ENCODE measurements at regions not wholly inside any gene's neighbourhood (a gene's known extent, or its start where the extent isn't known, plus 50 kb on each side); places are given as distances from the start of the nearest gene placed in this dataset.

DNA sequence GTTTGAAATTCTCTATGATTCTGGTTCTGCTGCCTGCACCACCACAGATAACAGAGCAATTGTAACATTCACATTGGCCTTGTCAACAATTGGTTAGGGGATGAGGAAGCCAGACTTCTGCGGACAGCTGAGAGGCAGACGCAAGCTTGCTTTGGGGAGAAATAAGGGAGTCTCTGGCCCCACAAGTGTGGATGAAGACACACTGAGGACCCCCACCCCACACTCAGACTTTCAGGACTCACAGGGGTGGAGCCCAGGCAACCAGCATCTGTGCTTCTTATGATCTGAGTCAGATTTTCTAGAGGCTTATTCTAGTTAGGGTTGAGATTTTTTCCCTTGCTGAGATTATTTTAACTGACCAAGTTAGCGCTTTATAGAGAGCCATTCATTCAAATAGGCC is 140.3 kb upstream of the IRX2 start:
- no peaks in the 10 kb centered on the region for H3K27me3 ChIP-seq
- TF ChIP-seq EP300 (IDR thresholded peaks at IDR 0.05), result no peak
- no peak for TF ChIP-seq CTCF (IDR thresholded peaks at IDR 0.05)
- TF ChIP-seq POLR2A (IDR thresholded peaks at IDR 0.05), result no peak
- no peak overlapping the region for H3K4me3 ChIP-seq
- no peaks in the 10 kb centered on the region for H3K36me3 ChIP-seq
- no peak overlapping the region for H3K27ac ChIP-seq
- DNase-seq (ENCODE audit: low spot score in 2 of 2), result no peak
- H3K9me3 ChIP-seq, result peaks cover 0 to 8% (median 0%) of the 10 kb centered on the region in 4 donors
- no peaks in the 10 kb centered on the region for H3K4me1 ChIP-seq
- WGBS, 2 donors, result 92 to 95% methylated on average over 3 of the region's 3 CpGs

GRCh38 chr5:2890011-2890410 is 138.5 kb upstream of the IRX2 start:
- Histone ChIP-seq H3K27ac (no peak overlapping the region), H3K4me1 (no peaks in the 10 kb centered on the region), H3K27me3 (no peaks in the 10 kb centered on the region), H3K4me3 (no peak overlapping the region), H3K9me3 (no peaks in the 10 kb centered on the region), H3K36me3 (no peaks in the 10 kb centered on the region)
- 77 to 82% methylated on average over 14 of the region's 14 CpGs for WGBS, 2 donors
- no peak for TF ChIP-seq POLR2A (IDR thresholded peaks at IDR 0.05)
- TF ChIP-seq CTCF (IDR thresholded peaks at IDR 0.05), result no peak
- TF ChIP-seq EP300 (IDR thresholded peaks at IDR 0.05), result no peak
- DNase-seq (ENCODE audit: low spot score in 2 of 2), result no peak

GRCh38 chr5:2888520-2889060 is 137.1 kb upstream of the IRX2 start:
- Histone ChIP-seq H3K27ac (no peak overlapping the region), H3K27me3 (no peaks in the 10 kb centered on the region), H3K4me3 (no peak overlapping the region), H3K4me1 (no peaks in the 10 kb centered on the region), H3K9me3 (no peaks in the 10 kb centered on the region), H3K36me3 (no peaks in the 10 kb centered on the region)
- no peak for TF ChIP-seq EP300 (IDR thresholded peaks at IDR 0.05)
- TF ChIP-seq POLR2A (IDR thresholded peaks at IDR 0.05), result no peak
- 89 to 95% methylated on average over 5 of the region's 5 CpGs for WGBS, 2 donors
- DNase-seq (ENCODE audit: low spot score in 2 of 2), result no peak

GRCh38 chr5:2887481-2888348 is 136.2 kb upstream of the IRX2 start:
- H3K4me3 ChIP-seq, result no peak overlapping the region
- H3K27me3 ChIP-seq, result no peaks in the 10 kb centered on the region
- WGBS, 2 donors, result 77 to 80% methylated on average over 7 of the region's 7 CpGs
- no peaks in the 10 kb centered on the region for H3K4me1 ChIP-seq
- H3K36me3 ChIP-seq, result no peaks in the 10 kb centered on the region
- H3K27ac ChIP-seq, result no peak overlapping the region
- TF ChIP-seq CTCF (IDR thresholded peaks at IDR 0.05), result no peak
- no peak for TF ChIP-seq EP300 (IDR thresholded peaks at IDR 0.05)
- TF ChIP-seq POLR2A (IDR thresholded peaks at IDR 0.05), result no peak
- H3K9me3 ChIP-seq, result no peaks in the 10 kb centered on the region
- no peak for DNase-seq (ENCODE audit: low spot score in 2 of 2)

DNA sequence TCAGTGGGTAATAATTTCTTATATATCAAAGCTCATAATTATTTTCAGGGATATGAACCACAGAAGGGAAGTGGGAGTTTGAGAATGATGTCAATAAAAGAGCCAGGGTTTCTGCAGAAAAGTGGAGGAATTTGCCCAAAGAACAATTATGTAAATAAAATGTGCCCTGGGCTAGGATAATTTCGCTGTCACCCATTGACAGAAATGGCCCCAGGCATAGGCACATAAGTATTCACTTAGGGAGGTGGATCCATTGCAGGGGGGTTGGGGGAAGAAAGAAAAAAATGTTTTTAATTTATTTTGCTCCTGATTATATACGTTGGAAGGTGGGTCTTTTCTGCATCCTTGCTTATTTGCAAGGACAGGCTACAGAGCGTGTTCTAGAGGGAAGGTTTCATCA is 135.1 kb upstream of the IRX2 start:
- Histone ChIP-seq H3K4me1 (no peaks in the 10 kb centered on the region), H3K27me3 (no peaks in the 10 kb centered on the region), H3K9me3 (no peaks in the 10 kb centered on the region), H3K27ac (no peak overlapping the region), H3K36me3 (no peaks in the 10 kb centered on the region), H3K4me3 (no peak overlapping the region)
- no peak for DNase-seq (ENCODE audit: low spot score in 2 of 2)
- 57% methylated on average over 3 of the region's 3 CpGs for WGBS, 2 donors
- TF ChIP-seq EP300 (IDR thresholded peaks at IDR 0.05), result no peak
- TF ChIP-seq CTCF (IDR thresholded peaks at IDR 0.05), result no peak
- TF ChIP-seq POLR2A (IDR thresholded peaks at IDR 0.05), result no peak

Measured in tibial nerve (tissue), 4 donors.